ENCODE measurements at regions not wholly inside any gene's neighbourhood (a gene's known extent, or its start where the extent isn't known, plus 50 kb on each side); places are given as distances from the start of the nearest gene placed in this dataset.
A peak's percentile ranks its signal among the peaks of the same experiment; 100 is the strongest.

- no peak overlapping the region for H2AFZ ChIP-seq (ENCODE audit: low read length)
Observed at GRCh38 chr6:18062733-18063132, 59.7 kb downstream of the NHLRC1 start.

GRCh38 chr6:18058429-18058828 lies 64.0 kb downstream of the NHLRC1 start:
- H4K20me1 ChIP-seq (ENCODE audit: low read length) = no peaks in the 10 kb centered on the region
- H3K4me1 ChIP-seq (ENCODE audit: insufficient read depth, low read length) = peaks cover 21% of the 10 kb centered on the region
- no peak overlapping the region for H2AFZ ChIP-seq (ENCODE audit: low read length)
- DNase-seq = no peak
- no peak for ATAC-seq
- no peak for TF ChIP-seq EZH2phosphoT487 (IDR thresholded peaks at IDR 0.05; ENCODE audit: borderline replicate concordance, low read length)
- no peak for TF ChIP-seq EZH2 (IDR thresholded peaks at IDR 0.05; ENCODE audit: low read length, unreplicated experiment)
- TF ChIP-seq, protein P1, sequence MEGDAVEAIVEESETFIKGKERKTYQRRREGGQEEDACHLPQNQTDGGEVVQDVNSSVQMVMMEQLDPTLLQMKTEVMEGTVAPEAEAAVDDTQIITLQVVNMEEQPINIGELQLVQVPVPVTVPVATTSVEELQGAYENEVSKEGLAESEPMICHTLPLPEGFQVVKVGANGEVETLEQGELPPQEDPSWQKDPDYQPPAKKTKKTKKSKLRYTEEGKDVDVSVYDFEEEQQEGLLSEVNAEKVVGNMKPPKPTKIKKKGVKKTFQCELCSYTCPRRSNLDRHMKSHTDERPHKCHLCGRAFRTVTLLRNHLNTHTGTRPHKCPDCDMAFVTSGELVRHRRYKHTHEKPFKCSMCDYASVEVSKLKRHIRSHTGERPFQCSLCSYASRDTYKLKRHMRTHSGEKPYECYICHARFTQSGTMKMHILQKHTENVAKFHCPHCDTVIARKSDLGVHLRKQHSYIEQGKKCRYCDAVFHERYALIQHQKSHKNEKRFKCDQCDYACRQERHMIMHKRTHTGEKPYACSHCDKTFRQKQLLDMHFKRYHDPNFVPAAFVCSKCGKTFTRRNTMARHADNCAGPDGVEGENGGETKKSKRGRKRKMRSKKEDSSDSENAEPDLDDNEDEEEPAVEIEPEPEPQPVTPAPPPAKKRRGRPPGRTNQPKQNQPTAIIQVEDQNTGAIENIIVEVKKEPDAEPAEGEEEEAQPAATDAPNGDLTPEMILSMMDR (conservative IDR thresholded peaks at IDR 0.05; ENCODE audit: low read depth, low read length) = no peak
- no peaks in the 10 kb centered on the region for H3K9me2 ChIP-seq (replicated peaks; ENCODE audit: low read length)
- no peak overlapping the region for H3K4me3 ChIP-seq (ENCODE audit: low read length)
- no TSS peak for BruUV-seq (replicated peaks)
- H3K36me3 ChIP-seq (ENCODE audit: low read depth, low read length) = no peaks in the 10 kb centered on the region
- H3F3A ChIP-seq (ENCODE audit: low read length, unreplicated experiment) = no peaks in the 10 kb centered on the region
- ChIA-PET POLR2A (ENCODE audit: unreplicated experiment) (no interaction called here), CTCF (no interaction called here)
- no peak overlapping the region for H3K4me2 ChIP-seq (ENCODE audit: low read length)
- no peak overlapping the region for H3K9ac ChIP-seq (ENCODE audit: low read length)
- intact Hi-C loops (cut with micrococcal nuclease) = no loop called here
- no peaks in the 10 kb centered on the region for H3K27me3 ChIP-seq (ENCODE audit: low read length)
- no peak overlapping the region for H3K27ac ChIP-seq (ENCODE audit: low read length)
- H3K9me3 ChIP-seq (ENCODE audit: low read length) = no peaks in the 10 kb centered on the region
- H3K79me2 ChIP-seq (ENCODE audit: low read length) = no peaks in the 10 kb centered on the region

More at GRCh38 chr6:18062733-18063132, 59.7 kb downstream of the NHLRC1 start:
- no peaks in the 10 kb centered on the region for H3K79me2 ChIP-seq (ENCODE audit: low read length)
- no peak overlapping the region for H3K4me3 ChIP-seq (ENCODE audit: low read length)
- H3K9ac ChIP-seq (ENCODE audit: low read length) = no peak overlapping the region
- ATAC-seq (no peak), DNase-seq (no peak)
- no peak overlapping the region for H3K27ac ChIP-seq (ENCODE audit: low read length)
- H3F3A ChIP-seq (ENCODE audit: low read length, unreplicated experiment) = no peaks in the 10 kb centered on the region
- no peak overlapping the region for H3K4me2 ChIP-seq (ENCODE audit: low read length)
- intact Hi-C loops (cut with micrococcal nuclease) = no loop called here
- no peaks in the 10 kb centered on the region for H3K27me3 ChIP-seq (ENCODE audit: low read length)
- no peaks in the 10 kb centered on the region for H3K9me3 ChIP-seq (ENCODE audit: low read length)
- ChIA-PET CTCF (no interaction called here), POLR2A (ENCODE audit: unreplicated experiment) (no interaction called here)
- no peaks in the 10 kb centered on the region for H3K9me2 ChIP-seq (replicated peaks; ENCODE audit: low read length)
- H4K20me1 ChIP-seq (ENCODE audit: low read length) = no peaks in the 10 kb centered on the region
- no peaks in the 10 kb centered on the region for H3K36me3 ChIP-seq (ENCODE audit: low read depth, low read length)
- H3K4me1 ChIP-seq (ENCODE audit: insufficient read depth, low read length) = no peaks in the 10 kb centered on the region
- BruUV-seq (replicated peaks) = no TSS peak
- TF ChIP-seq EZH2 (IDR thresholded peaks at IDR 0.05; ENCODE audit: low read length, unreplicated experiment) (no peak), EZH2phosphoT487 (IDR thresholded peaks at IDR 0.05; ENCODE audit: borderline replicate concordance, low read length) (no peak)
- TF ChIP-seq, protein P1 (conservative IDR thresholded peaks at IDR 0.05; ENCODE audit: low read depth, low read length) = no peak

DNA sequence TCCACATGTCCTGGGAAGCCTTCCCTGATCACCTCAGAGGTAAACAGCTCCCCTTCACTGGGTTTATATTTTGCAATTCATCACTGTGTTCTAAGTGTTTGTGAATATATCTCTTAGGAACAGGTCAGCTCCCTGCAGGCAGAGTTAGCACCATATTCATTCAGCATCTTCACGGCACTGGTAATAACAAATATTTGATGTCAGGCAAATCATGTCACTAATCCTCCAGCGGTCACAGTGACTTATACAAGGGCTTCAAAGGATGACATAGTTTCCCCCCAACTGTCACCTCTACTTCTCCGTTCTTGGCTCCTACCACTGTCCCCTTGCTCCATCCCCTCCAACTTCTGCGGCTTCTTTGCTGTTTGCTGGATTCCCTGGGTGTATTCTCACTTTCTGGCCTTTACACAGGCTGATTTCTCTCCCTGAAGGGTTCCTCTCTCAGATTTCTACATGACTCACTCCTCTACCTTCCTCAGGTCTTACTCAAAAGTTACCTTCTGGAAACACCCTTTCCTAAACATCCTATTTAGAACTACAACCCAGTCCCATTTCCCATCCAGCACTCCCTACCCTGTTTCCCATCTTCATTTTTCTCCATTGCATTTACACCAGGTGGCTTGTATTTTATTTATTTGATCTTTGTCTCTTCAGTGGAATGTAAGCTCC lies 66.6 kb downstream of the NHLRC1 start:
- no TSS peak for BruUV-seq (replicated peaks)
- POLR2A ChIA-PET (ENCODE audit: unreplicated experiment) = no interaction called here
- H3K4me1 ChIP-seq (ENCODE audit: insufficient read depth, low read length) = peaks cover 27% of the 10 kb centered on the region
- TF ChIP-seq EZH2 (IDR thresholded peaks at IDR 0.05; ENCODE audit: low read length, unreplicated experiment) (no peak), EZH2phosphoT487 (IDR thresholded peaks at IDR 0.05; ENCODE audit: borderline replicate concordance, low read length) (no peak)
- TF ChIP-seq, protein P1 (conservative IDR thresholded peaks at IDR 0.05; ENCODE audit: low read depth, low read length) = no peak
- no peaks in the 10 kb centered on the region for H3K9me2 ChIP-seq (replicated peaks; ENCODE audit: low read length)
- no peaks in the 10 kb centered on the region for H3K79me2 ChIP-seq (ENCODE audit: low read length)
- H3K27me3 ChIP-seq (ENCODE audit: low read length) = no peaks in the 10 kb centered on the region
- H2AFZ ChIP-seq (ENCODE audit: low read length) = no peak overlapping the region
- no peak overlapping the region for H3K4me3 ChIP-seq (ENCODE audit: low read length)
- CTCF ChIA-PET = no interaction called here
- no peak overlapping the region for H3K9ac ChIP-seq (ENCODE audit: low read length)
- no peaks in the 10 kb centered on the region for H3K9me3 ChIP-seq (ENCODE audit: low read length)
- DNase-seq (peak; percentile 51), ATAC-seq (peak; percentile 40)
- H3K27ac ChIP-seq (ENCODE audit: low read length) = no peak overlapping the region
- no peaks in the 10 kb centered on the region for H3K36me3 ChIP-seq (ENCODE audit: low read depth, low read length)
- no peak overlapping the region for H3K4me2 ChIP-seq (ENCODE audit: low read length)
- intact Hi-C loops (cut with micrococcal nuclease) = no loop called here
- H4K20me1 ChIP-seq (ENCODE audit: low read length) = no peaks in the 10 kb centered on the region
- no peaks in the 10 kb centered on the region for H3F3A ChIP-seq (ENCODE audit: low read length, unreplicated experiment)
